IPS-NIHi7 (cell line): ENCODE measurements at regions not wholly inside any gene's neighbourhood (a gene's known extent, or its start where the extent isn't known, plus 50 kb on each side); places are given as distances from the start of the nearest gene placed in this dataset.

ENCODE experiments used
- DNase-seq: peaks from one replicate; pipeline ENCODE4 v3.0.0; 2012; ENCODE audit warnings: mixed read lengths; ENCODE audit errors: extremely low spot score

- DNase-seq, result no peak
Observed at GRCh38 chr3:70800951-70801350, 488.5 kb upstream of the MDFIC2 start.

- no peak for DNase-seq
Observed at GRCh38 chr3:70789878-70790277, 477.4 kb upstream of the MDFIC2 start.

- no peak for DNase-seq
Observed at GRCh38 chr3:70780790-70781189, 468.4 kb upstream of the MDFIC2 start.

GRCh38 chr3:70779296-70779695 lies 466.9 kb upstream of the MDFIC2 start:
- no peak for DNase-seq

- no peak for DNase-seq
Observed at GRCh38 chr3:70776081-70776480, 463.6 kb upstream of the MDFIC2 start.

- DNase-seq, result no peak
Observed at GRCh38 chr3:70775257-70775656, 462.8 kb upstream of the MDFIC2 start.

GRCh38 chr3:70774641-70775040 lies 462.2 kb upstream of the MDFIC2 start:
- DNase-seq, result no peak

- no peak for DNase-seq
Observed at GRCh38 chr3:70771426-70772147, 459.1 kb upstream of the MDFIC2 start.

GRCh38 chr3:70770650-70771049 lies 458.2 kb upstream of the MDFIC2 start:
- DNase-seq, result no peak

GRCh38 chr3:70766301-70766700 lies 453.9 kb upstream of the MDFIC2 start:
- no peak for DNase-seq

GRCh38 chr3:70763894-70764293 lies 451.5 kb upstream of the MDFIC2 start:
- DNase-seq, result no peak

GRCh38 chr3:70757658-70758057 lies 445.2 kb upstream of the MDFIC2 start:
- DNase-seq, result no peak

GRCh38 chr3:70755526-70755925 lies 443.1 kb upstream of the MDFIC2 start:
- no peak for DNase-seq

- no peak for DNase-seq
Observed at GRCh38 chr3:70754314-70754713, 441.9 kb upstream of the MDFIC2 start.

- DNase-seq, result peak; percentile 37
Observed at GRCh38 chr3:70753572-70753971, 441.1 kb upstream of the MDFIC2 start.

GRCh38 chr3:70752051-70752450 lies 439.6 kb upstream of the MDFIC2 start:
- no peak for DNase-seq

- no peak for DNase-seq
Observed at GRCh38 chr3:70749122-70749521, 436.7 kb upstream of the MDFIC2 start.

GRCh38 chr3:70748593-70748992 lies 436.2 kb upstream of the MDFIC2 start:
- peak; percentile 18 for DNase-seq

GRCh38 chr3:70747847-70748246 lies 435.4 kb upstream of the MDFIC2 start:
- no peak for DNase-seq

- no peak for DNase-seq
Observed at GRCh38 chr3:70744536-70744935, 432.1 kb upstream of the MDFIC2 start.

- no peak for DNase-seq
Observed at GRCh38 chr3:70743754-70744153, 431.3 kb upstream of the MDFIC2 start.

GRCh38 chr3:70742081-70742480 lies 429.6 kb upstream of the MDFIC2 start:
- DNase-seq, result no peak

GRCh38 chr3:70740872-70741271 lies 428.4 kb upstream of the MDFIC2 start:
- no peak for DNase-seq

- no peak for DNase-seq
Observed at GRCh38 chr3:70740071-70740470, 427.6 kb upstream of the MDFIC2 start.
